ENCODE measurements at regions not wholly inside any gene's neighbourhood (a gene's known extent, or its start where the extent isn't known, plus 50 kb on each side); places are given as distances from the start of the nearest gene placed in this dataset.

DNA sequence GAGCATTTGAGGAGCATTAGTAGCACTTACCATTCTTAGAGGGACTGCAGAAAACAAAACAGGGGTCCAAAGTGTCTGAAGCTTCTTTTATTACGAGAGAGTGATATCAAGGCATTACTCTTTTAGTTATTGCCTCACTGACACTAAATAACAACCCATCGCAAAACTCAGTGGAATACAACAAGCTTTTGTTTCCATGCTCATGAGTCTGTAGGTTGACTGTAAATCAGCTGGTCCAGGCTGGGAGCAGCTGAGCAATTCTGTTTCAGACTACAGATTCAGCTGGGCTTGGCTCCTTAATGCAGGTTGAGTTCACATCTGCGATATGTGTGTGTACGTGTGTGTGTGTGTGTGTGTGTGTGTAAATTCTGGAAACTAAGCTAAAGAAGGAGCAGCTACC, 501.8 kb upstream of the PKDCC start:
- intact Hi-C loops (cut with DNase I; ENCODE audit: low total_unique reads), result no loop called here
- no peak overlapping the region for H3K4me3 ChIP-seq (ENCODE audit: low read depth, poor library complexity, severe bottlenecking)
- DNase-seq (ENCODE audit: low spot score in 2 of 2), result no peak
- 57 to 88% methylated on average over 4 of the region's 4 CpGs for WGBS, 2 donors
- TF ChIP-seq POLR2A (IDR thresholded peaks at IDR 0.05), result no peak
- TF ChIP-seq, protein P1, sequence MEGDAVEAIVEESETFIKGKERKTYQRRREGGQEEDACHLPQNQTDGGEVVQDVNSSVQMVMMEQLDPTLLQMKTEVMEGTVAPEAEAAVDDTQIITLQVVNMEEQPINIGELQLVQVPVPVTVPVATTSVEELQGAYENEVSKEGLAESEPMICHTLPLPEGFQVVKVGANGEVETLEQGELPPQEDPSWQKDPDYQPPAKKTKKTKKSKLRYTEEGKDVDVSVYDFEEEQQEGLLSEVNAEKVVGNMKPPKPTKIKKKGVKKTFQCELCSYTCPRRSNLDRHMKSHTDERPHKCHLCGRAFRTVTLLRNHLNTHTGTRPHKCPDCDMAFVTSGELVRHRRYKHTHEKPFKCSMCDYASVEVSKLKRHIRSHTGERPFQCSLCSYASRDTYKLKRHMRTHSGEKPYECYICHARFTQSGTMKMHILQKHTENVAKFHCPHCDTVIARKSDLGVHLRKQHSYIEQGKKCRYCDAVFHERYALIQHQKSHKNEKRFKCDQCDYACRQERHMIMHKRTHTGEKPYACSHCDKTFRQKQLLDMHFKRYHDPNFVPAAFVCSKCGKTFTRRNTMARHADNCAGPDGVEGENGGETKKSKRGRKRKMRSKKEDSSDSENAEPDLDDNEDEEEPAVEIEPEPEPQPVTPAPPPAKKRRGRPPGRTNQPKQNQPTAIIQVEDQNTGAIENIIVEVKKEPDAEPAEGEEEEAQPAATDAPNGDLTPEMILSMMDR (IDR thresholded peaks at IDR 0.05), result no peak

DNA sequence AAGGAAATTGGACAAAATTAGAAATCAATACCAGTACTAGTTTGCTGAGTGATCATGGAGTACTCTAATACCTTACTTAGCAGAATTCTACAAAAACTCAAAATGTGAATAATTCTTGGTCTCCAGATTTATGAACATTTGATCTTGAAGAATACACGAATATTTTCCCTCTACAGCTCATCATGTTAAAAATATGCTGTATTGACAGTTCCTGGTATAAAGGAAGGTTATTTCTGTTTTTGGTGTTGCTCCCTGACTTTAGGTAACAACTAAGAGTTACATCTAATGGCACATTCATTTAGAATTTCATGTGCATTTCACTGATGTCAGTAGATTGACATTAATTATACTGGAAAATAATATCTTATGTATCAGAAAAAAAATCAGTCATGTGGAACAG, 479.2 kb upstream of the PKDCC start:
- WGBS, 2 donors, result 71 to 77% methylated on average over 1 of the region's 1 CpG
- intact Hi-C loops (cut with DNase I; ENCODE audit: low total_unique reads), result no loop called here
- no peak for DNase-seq (ENCODE audit: low spot score in 2 of 2)
- no peak overlapping the region for H3K4me3 ChIP-seq (ENCODE audit: low read depth, poor library complexity, severe bottlenecking)
- TF ChIP-seq, protein P1 (IDR thresholded peaks at IDR 0.05), result no peak
- no peak for TF ChIP-seq POLR2A (IDR thresholded peaks at IDR 0.05)

DNA sequence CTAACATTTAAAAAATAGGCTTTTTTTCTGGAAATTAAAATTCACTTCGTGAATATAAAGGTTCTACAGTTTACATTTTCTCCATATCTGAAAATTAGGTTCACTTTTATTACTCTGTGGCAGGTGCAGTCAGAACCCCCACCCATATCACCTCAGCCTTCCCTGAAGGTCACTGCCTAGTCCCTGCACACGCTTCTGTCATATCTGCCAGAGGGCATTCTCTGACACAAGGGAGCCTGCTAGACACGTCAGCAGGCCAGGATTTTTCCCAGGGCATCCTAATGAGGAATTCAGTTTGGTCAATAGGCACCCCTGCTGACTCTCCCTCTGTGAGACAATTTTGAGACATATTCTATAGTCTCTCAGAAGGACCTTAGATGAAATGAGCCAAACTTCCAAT, 475.7 kb upstream of the PKDCC start:
- no peak for TF ChIP-seq POLR2A (IDR thresholded peaks at IDR 0.05)
- TF ChIP-seq, protein P1 (IDR thresholded peaks at IDR 0.05), result no peak
- DNase-seq (ENCODE audit: low spot score in 2 of 2), result no peak
- WGBS, 2 donors, result 43 to 61% methylated on average over 3 of the region's 3 CpGs
- intact Hi-C loops (cut with DNase I; ENCODE audit: low total_unique reads), result no loop called here
- H3K4me3 ChIP-seq (ENCODE audit: low read depth, poor library complexity, severe bottlenecking), result no peak overlapping the region

DNA sequence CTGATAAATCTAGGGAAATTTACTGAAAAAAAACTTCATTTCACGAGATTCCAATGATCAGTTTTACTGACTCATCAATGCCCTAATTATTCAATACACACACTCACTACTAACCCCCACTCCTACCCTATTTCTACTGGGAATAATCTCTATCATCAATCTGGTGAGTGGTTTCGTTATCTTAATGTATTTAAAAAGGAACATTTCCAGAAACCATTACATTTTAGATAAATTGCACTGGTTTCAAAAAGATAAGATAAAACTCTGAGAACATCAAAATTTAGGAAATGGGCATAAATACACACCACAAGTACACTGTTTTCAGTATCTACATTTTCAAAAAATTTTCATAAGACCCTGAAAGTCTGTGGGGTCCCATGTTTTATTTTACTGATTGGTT, 471.4 kb upstream of the PKDCC start:
- no peak for DNase-seq (ENCODE audit: low spot score in 2 of 2)
- no peak overlapping the region for H3K4me3 ChIP-seq (ENCODE audit: low read depth, poor library complexity, severe bottlenecking)
- TF ChIP-seq, protein P1 (IDR thresholded peaks at IDR 0.05), result no peak
- TF ChIP-seq POLR2A (IDR thresholded peaks at IDR 0.05), result no peak
- WGBS, 2 donors, result 70 to 76% methylated on average over 2 of the region's 2 CpGs
- intact Hi-C loops (cut with DNase I; ENCODE audit: low total_unique reads), result no loop called here

DNA sequence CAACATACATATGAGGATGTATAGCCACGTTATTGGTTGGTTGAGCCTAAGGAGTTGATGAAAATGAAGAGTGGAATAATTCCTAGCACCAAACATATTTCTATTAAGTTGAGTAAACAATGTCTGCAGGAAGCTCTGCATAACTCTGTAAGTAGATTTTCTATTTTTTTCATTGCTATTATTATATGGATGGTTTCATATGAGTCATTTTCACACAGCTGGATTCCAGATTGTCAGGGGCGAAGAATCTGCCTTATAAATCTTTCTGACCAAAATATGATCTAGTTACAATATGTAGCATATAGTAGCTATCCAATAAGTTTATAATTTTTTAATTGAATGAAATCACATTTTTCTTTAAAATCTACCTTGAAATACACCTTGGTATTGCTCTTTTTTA, 468.0 kb upstream of the PKDCC start:
- no peak for TF ChIP-seq POLR2A (IDR thresholded peaks at IDR 0.05)
- TF ChIP-seq, protein P1 (IDR thresholded peaks at IDR 0.05), result no peak
- DNase-seq (ENCODE audit: low spot score in 2 of 2), result no peak
- whole genome bisulfite sequencing, 2 donors, result 76 to 81% methylated on average over 2 of the region's 2 CpGs
- H3K4me3 ChIP-seq (ENCODE audit: low read depth, poor library complexity, severe bottlenecking), result no peak overlapping the region
- intact Hi-C loops (cut with DNase I; ENCODE audit: low total_unique reads), result no loop called here

DNA sequence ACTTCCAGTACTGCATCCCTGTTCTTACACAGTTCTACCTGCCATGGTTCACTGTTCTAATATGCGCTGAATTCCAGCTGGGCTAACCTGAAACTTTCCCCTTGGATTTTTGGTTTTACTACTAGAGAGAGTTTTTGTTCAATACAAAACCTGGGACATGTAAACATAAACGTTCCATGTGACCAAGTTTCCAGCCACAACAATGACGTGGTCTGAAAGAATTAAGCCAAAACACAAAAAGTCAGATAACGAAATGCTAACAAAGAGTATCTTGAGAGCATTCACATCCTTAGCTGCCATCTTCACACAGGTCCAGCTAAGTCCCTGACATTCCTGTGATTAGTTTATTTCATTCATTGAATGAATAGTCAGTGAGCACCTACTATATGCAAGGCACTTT, 467.0 kb upstream of the PKDCC start:
- WGBS, 2 donors, result 83 to 88% methylated on average over 4 of the region's 4 CpGs
- TF ChIP-seq, protein P1 (IDR thresholded peaks at IDR 0.05), result no peak
- TF ChIP-seq POLR2A (IDR thresholded peaks at IDR 0.05), result no peak

More for the DNA sequence above, 467.0 kb upstream of the PKDCC start:
- intact Hi-C loops (cut with DNase I; ENCODE audit: low total_unique reads), result no loop called here
- no peak overlapping the region for H3K4me3 ChIP-seq (ENCODE audit: low read depth, poor library complexity, severe bottlenecking)
- DNase-seq (ENCODE audit: low spot score in 2 of 2), result no peak
